ENCODE measurements at regions not wholly inside any gene's neighbourhood (a gene's known extent, or its start where the extent isn't known, plus 50 kb on each side); places are given as distances from the start of the nearest gene placed in this dataset.

DNA sequence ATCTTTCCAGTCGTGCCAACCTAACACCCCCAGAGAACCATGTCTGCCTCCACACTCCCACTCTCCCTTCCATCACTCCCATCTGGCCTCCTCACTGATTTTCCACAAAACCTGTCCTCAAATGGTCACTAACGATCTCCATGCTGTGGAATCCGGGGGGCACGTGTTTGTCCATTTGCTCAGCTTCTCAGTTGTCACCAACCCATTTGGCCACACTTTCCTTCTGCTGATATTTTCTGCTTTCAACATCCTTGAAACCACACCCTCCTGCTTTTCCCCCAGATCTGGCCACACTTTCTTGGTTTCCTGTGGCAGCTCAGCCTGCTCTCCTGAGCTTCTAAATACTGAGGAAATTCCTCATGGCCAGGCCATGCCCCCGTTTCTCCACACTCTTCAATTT is 257.2 kb upstream of the NSMCE3 start:
- Histone ChIP-seq H3K4me3 (no peak overlapping the region), H3K36me3 (ENCODE audit: control insufficient read depth in 4 of 4, insufficient read depth in 4 of 4, low read length in 4 of 4) (no peaks in the 10 kb centered on the region), H3K9me3 (ENCODE audit: control insufficient read depth in 4 of 4, insufficient read depth in 3 of 4, low read length in 3 of 4) (peaks cover 0 to 3% (median 0%) of the 10 kb centered on the region in 4 donors), H3K27me3 (ENCODE audit: control insufficient read depth in 3 of 3, insufficient read depth in 3 of 3, low read length in 2 of 3) (no peaks in the 10 kb centered on the region), H3K9ac (ENCODE audit: insufficient read depth in 1 of 2, low read length in 2 of 2) (no peak overlapping the region), H3K4me1 (ENCODE audit: control insufficient read depth in 5 of 5, insufficient read depth in 5 of 5, low read length in 5 of 5) (peaks cover 0 to 6% (median 0%) of the 10 kb centered on the region in 5 donors), H3K27ac (ENCODE audit: low read depth in 1 of 2, low read length in 1 of 2) (no peak overlapping the region)
- TF ChIP-seq, protein P1, sequence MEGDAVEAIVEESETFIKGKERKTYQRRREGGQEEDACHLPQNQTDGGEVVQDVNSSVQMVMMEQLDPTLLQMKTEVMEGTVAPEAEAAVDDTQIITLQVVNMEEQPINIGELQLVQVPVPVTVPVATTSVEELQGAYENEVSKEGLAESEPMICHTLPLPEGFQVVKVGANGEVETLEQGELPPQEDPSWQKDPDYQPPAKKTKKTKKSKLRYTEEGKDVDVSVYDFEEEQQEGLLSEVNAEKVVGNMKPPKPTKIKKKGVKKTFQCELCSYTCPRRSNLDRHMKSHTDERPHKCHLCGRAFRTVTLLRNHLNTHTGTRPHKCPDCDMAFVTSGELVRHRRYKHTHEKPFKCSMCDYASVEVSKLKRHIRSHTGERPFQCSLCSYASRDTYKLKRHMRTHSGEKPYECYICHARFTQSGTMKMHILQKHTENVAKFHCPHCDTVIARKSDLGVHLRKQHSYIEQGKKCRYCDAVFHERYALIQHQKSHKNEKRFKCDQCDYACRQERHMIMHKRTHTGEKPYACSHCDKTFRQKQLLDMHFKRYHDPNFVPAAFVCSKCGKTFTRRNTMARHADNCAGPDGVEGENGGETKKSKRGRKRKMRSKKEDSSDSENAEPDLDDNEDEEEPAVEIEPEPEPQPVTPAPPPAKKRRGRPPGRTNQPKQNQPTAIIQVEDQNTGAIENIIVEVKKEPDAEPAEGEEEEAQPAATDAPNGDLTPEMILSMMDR (IDR thresholded peaks at IDR 0.05; ENCODE audit: control extremely low read depth, extremely low read depth): no peak
- ATAC-seq (ENCODE audit: insufficient read depth, low FRiP score): no peak
- 58 to 70% methylated on average over 5 of the region's 5 CpGs for WGBS, 2 donors
- DNase-seq: no peak

DNA sequence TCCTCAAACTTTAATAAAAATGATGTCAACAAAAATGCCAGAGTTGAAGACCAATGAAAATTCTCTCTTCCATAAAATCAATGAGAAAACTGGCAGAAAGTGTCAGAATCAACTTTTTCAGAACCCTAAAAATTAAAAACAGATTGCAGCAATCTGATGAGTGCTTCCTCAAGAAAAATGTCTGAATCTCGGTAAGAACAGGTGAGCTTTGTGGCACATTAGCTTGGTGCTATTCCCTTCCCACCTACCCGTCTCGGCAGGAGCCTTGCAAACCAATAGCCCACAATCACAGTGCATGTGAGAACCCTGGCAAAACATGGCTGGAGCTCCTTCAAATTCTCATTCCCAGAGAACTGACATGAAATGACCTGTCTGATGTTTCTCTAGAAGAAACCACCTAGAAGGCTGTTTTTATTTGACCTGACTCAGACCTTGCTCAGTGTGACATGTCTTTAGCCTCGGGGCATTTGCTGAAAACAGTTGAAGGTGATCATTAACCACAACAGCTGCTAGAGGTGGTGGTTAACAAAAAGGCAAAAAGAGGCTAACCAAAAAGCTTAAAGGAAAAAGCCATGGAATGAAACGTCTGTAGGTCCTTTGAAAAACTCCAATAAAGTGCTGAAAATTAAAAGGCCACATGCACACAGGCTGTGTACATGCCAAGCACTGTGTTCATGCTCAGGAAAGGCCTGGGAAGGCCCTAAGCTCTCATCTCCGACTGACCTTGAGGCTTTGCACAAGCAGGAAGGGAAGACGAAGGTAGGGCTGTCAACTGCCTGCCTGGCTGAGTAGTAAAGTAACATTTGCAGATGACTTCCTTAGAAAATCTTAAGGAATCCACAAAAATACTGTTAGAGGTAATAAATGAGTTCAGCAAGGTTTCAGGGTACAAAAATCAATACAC is 253.0 kb upstream of the NSMCE3 start:
- ATAC-seq (ENCODE audit: insufficient read depth, low FRiP score) (no peak), DNase-seq (no peak)
- 66 to 77% methylated on average over 7 of the region's 7 CpGs for WGBS, 2 donors
- H3K4me1 ChIP-seq (ENCODE audit: control insufficient read depth in 5 of 5, insufficient read depth in 5 of 5, low read length in 5 of 5): peaks cover 0 to 5% (median 0%) of the 10 kb centered on the region in 5 donors
- no peak overlapping the region for H3K4me3 ChIP-seq
- TF ChIP-seq, protein P1 (IDR thresholded peaks at IDR 0.05; ENCODE audit: control extremely low read depth, extremely low read depth): no peak
- no peaks in the 10 kb centered on the region for H3K36me3 ChIP-seq (ENCODE audit: control insufficient read depth in 4 of 4, insufficient read depth in 4 of 4, low read length in 4 of 4)
- H3K9ac ChIP-seq (ENCODE audit: insufficient read depth in 1 of 2, low read length in 2 of 2): no peak overlapping the region
- no peaks in the 10 kb centered on the region for H3K27me3 ChIP-seq (ENCODE audit: control insufficient read depth in 3 of 3, insufficient read depth in 3 of 3, low read length in 2 of 3)
- peaks cover 0 to 8% (median under 1%) of the 10 kb centered on the region in 4 donors for H3K9me3 ChIP-seq (ENCODE audit: control insufficient read depth in 4 of 4, insufficient read depth in 3 of 4, low read length in 3 of 4)
- H3K27ac ChIP-seq (ENCODE audit: low read depth in 1 of 2, low read length in 1 of 2): no peak overlapping the region

DNA sequence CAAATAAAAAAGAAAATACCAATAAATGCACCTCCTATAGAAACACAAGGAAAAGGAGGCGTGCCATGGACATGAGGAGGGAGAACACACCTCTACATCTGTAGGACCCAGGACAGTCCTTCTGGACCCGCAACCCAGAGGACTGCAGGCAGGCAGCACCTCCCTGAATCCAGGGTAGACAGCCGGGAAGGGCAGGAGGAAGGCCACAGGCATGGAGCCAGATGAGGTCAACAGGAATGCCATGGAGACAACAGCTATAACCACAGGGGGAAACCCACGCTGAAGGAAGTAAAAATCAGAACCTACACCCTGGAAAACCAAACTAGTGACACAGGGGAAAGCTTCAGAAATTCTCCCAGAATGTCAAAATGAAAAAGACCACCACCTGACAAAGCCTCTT is 248.8 kb upstream of the NSMCE3 start:
- H3K27ac ChIP-seq (ENCODE audit: low read depth in 1 of 2, low read length in 1 of 2): no peak overlapping the region

More for the DNA sequence above, 248.8 kb upstream of the NSMCE3 start:
- TF ChIP-seq, protein P1 (IDR thresholded peaks at IDR 0.05; ENCODE audit: control extremely low read depth, extremely low read depth): no peak
- H3K4me1 ChIP-seq (ENCODE audit: control insufficient read depth in 5 of 5, insufficient read depth in 5 of 5, low read length in 5 of 5): peaks cover 0 to 5% (median 0%) of the 10 kb centered on the region in 5 donors
- H3K27me3 ChIP-seq (ENCODE audit: control insufficient read depth in 3 of 3, insufficient read depth in 3 of 3, low read length in 2 of 3): no peaks in the 10 kb centered on the region
- ATAC-seq (ENCODE audit: insufficient read depth, low FRiP score) (no peak), DNase-seq (peak in 2 of 3 donors; percentile 19 to 38)
- no peak overlapping the region for H3K4me3 ChIP-seq
- 54 to 65% methylated on average over 4 of the region's 4 CpGs for WGBS, 2 donors
- no peak overlapping the region for H3K9ac ChIP-seq (ENCODE audit: insufficient read depth in 1 of 2, low read length in 2 of 2)
- peaks cover 0 to 8% (median 0%) of the 10 kb centered on the region in 4 donors for H3K9me3 ChIP-seq (ENCODE audit: control insufficient read depth in 4 of 4, insufficient read depth in 3 of 4, low read length in 3 of 4)
- H3K36me3 ChIP-seq (ENCODE audit: control insufficient read depth in 4 of 4, insufficient read depth in 4 of 4, low read length in 4 of 4): no peaks in the 10 kb centered on the region

All from lung (tissue), 11 donors.